ENCODE measurements at regions not wholly inside any gene's neighbourhood (a gene's known extent, or its start where the extent isn't known, plus 50 kb on each side); places are given as distances from the start of the nearest gene placed in this dataset.

- TF ChIP-seq ZNF274 (IDR thresholded peaks at IDR 0.05; ENCODE audit: low read depth, low read length): no peak
- no peak for TF ChIP-seq YY1 (IDR thresholded peaks at IDR 0.05; ENCODE audit: insufficient read depth, insufficient read length)
- TF ChIP-seq SUZ12 (IDR thresholded peaks at IDR 0.05; ENCODE audit: extremely low read depth, insufficient read depth, insufficient read length): no peak
These were observed 257.7 kb downstream of the CDCA7 start for GRCh38 chr2:173612354-173612753.
